Lower leg skin (tissue), 3 donors: ENCODE measurements at regions not wholly inside any gene's neighbourhood (a gene's known extent, or its start where the extent isn't known, plus 50 kb on each side); places are given as distances from the start of the nearest gene placed in this dataset.

Experiments
- CTCF ChIP-seq, 3 donors: fragments of 450-650 bp; IDR thresholded peaks; one replicate each; pipeline ENCODE4 v1.5.1; 2016; ENCODE audit warnings: antibody characterized with exemption in 3 of 3, mild to moderate bottlenecking in 3 of 3, moderate library complexity in 2 of 3
- POLR2A ChIP-seq, 2 donors: fragments of 450-650 bp; IDR thresholded peaks; one replicate each; pipeline ENCODE4 v1.6.1; 2016 to 2017; ENCODE audit warnings: antibody characterized with exemption in 2 of 2, mild to moderate bottlenecking in 1 of 2, moderate library complexity in 1 of 2

- TF ChIP-seq CTCF (IDR thresholded peaks at IDR 0.05) (no peak), POLR2A (IDR thresholded peaks at IDR 0.05) (no peak)
Measured at GRCh38 chrX:68923147-68923546, 94.3 kb downstream of the EFNB1 start.
